ENCODE measurements at regions not wholly inside any gene's neighbourhood (a gene's known extent, or its start where the extent isn't known, plus 50 kb on each side); places are given as distances from the start of the nearest gene placed in this dataset.

DNA sequence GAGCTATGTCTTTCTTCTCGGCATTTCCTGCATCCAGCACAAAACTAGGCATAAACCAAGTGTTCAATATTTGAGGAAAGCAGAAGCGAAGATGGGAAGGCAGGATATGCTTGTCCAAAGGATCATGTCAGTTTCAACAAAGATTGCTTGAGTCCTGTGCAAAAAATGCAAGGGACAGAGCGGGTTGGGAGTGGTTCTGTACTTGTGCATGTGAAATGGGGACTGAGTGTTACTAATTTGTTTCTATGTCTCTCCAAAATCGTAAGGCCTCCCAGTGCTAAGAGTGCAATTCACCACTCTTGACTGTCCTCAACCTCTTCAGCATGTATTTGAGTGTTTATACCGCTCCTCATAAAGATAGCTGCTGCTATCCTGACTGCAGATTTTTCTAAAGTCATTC, 166.2 kb downstream of the DLEU7 start:
- H3K4me3 Mint-ChIP-seq, result peak overlapping the region in 1 of 2 donors; percentile 37
- ATAC-seq (replicated peaks) (no peak), DNase-seq (no peak)
- H3K9me3 Mint-ChIP-seq, result no peaks in the 10 kb centered on the region
- peak overlapping the region in 1 of 2 donors; percentile 58 for H3K27ac Mint-ChIP-seq
- peaks cover 0 to 15% of the 10 kb centered on the region in 2 donors for H3K27me3 Mint-ChIP-seq
- peaks cover 18 to 28% of the 10 kb centered on the region in 2 donors for H3K4me1 Mint-ChIP-seq (ENCODE audit: low read depth in 2 of 2)
- peaks cover 3% of the 10 kb centered on the region for H3K36me3 Mint-ChIP-seq (ENCODE audit: insufficient read depth)

DNA sequence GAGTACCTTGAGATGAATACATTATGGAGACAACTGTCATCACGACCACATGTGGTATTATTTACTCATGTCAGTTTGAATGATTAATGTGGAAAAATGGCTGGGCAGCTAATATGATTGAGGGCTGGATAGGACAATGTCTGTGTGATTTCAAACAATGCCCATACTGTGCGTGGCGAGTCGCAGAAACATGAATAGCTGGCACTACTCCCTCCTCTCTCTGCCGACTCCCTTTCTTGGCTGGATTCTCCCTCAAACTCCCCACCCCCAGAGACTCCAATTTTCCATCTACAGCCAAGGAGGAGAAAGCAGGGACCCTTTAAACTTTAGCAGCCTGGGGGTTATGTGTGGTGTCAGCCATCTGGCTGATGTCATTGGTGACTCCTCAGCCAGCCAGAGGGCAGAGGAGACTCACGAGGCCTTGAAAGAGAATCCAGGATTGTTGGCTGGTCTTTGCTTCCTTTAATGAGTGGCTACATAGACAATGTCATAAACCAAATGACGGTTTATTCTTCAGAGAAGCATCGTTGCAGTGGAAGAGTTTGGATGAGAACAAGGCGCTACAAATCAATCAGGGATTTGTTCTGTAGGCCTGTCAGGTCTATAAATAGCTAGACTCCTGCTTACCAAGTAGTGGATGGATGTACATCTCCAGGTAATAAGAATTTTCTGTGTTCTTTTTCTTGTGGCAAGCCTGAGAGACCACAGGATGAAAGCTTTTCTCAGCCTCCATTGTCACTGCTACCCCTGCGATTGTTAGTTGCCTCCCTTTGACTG, 165.6 kb downstream of the DLEU7 start:
- no peaks in the 10 kb centered on the region for H3K9me3 Mint-ChIP-seq
- H3K27me3 Mint-ChIP-seq, result peaks cover 4 to 15% of the 10 kb centered on the region in 2 donors
- ATAC-seq (replicated peaks) (no peak), DNase-seq (no peak)
- H3K27ac Mint-ChIP-seq, result peak overlapping the region in 1 of 2 donors; percentile 35
- peaks cover 3% of the 10 kb centered on the region for H3K36me3 Mint-ChIP-seq (ENCODE audit: insufficient read depth)
- peak overlapping the region in 1 of 2 donors; percentile 19 for H3K4me3 Mint-ChIP-seq
- peaks cover 18 to 28% of the 10 kb centered on the region in 2 donors for H3K4me1 Mint-ChIP-seq (ENCODE audit: low read depth in 2 of 2)

DNA sequence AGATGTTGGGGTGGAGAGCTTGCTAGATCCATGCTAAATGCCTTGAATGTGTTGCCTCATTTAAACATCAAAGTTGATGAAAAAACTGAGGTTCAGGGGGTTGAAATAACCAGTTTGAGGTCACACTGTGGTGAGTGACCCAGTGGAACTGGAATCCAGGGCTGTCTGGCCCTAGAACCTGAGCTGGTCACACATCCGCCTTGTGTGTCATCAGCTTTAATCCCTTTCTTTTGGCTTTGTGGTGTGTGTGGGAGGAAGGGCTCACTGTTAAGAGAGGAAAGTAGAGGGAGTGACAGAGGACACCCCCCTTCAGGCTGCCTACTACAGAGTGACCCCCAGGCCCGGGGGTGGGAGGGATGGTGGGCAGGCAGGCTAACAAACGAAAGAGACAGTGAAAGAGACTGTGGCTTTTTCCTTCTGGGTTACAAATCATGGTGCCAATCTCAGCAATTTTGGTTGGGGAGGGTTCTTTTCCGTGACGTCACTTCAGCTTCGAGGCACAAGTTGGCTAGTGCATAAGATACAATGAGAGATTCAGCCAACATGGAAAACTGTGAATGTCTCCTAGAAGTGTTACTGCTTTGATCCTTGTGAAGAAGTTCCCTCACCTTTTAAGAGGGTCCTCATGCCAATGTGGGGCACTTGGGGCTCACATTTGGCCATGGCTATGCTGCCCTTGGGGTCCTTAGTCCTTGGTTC, 164.9 kb downstream of the DLEU7 start:
- H3K4me3 Mint-ChIP-seq, result no peak overlapping the region
- no peak for ATAC-seq (replicated peaks)

GRCh38 chr13:50679321-50679720, 164.2 kb downstream of the DLEU7 start:
- Mint-ChIP-seq H3K9me3 (no peaks in the 10 kb centered on the region), H3K36me3 (ENCODE audit: insufficient read depth) (peaks cover 3% of the 10 kb centered on the region), H3K27me3 (peaks cover 9 to 21% of the 10 kb centered on the region in 2 donors), H3K4me3 (no peak overlapping the region), H3K27ac (no peak overlapping the region), H3K4me1 (ENCODE audit: low read depth in 2 of 2) (peaks cover 22 to 28% of the 10 kb centered on the region in 2 donors)
- ATAC-seq (replicated peaks), result no peak
- no peak for DNase-seq

More for the DNA sequence above, 164.9 kb downstream of the DLEU7 start:
- H3K36me3 Mint-ChIP-seq (ENCODE audit: insufficient read depth), result peaks cover 3% of the 10 kb centered on the region
- peaks cover 18 to 28% of the 10 kb centered on the region in 2 donors for H3K4me1 Mint-ChIP-seq (ENCODE audit: low read depth in 2 of 2)
- peaks cover 6 to 15% of the 10 kb centered on the region in 2 donors for H3K27me3 Mint-ChIP-seq
- H3K27ac Mint-ChIP-seq, result peak overlapping the region in 1 of 2 donors; percentile 35
- no peaks in the 10 kb centered on the region for H3K9me3 Mint-ChIP-seq
- no peak for DNase-seq

GRCh38 chr13:50682002-50682401, 161.5 kb downstream of the DLEU7 start:
- H3K4me1 Mint-ChIP-seq (ENCODE audit: low read depth in 2 of 2), result peaks cover 20 to 22% of the 10 kb centered on the region in 2 donors
- DNase-seq (no peak), ATAC-seq (replicated peaks) (no peak)
- H3K27me3 Mint-ChIP-seq, result peaks cover 10 to 24% of the 10 kb centered on the region in 2 donors
- H3K36me3 Mint-ChIP-seq (ENCODE audit: insufficient read depth), result peaks cover 3% of the 10 kb centered on the region
- H3K27ac Mint-ChIP-seq, result no peak overlapping the region
- no peak overlapping the region for H3K4me3 Mint-ChIP-seq
- H3K9me3 Mint-ChIP-seq, result no peaks in the 10 kb centered on the region

GRCh38 chr13:50682966-50683365, 160.5 kb downstream of the DLEU7 start:
- DNase-seq, result no peak
- no peak overlapping the region for H3K4me3 Mint-ChIP-seq
- no peaks in the 10 kb centered on the region for H3K9me3 Mint-ChIP-seq
- no peak for ATAC-seq (replicated peaks)
- peaks cover 10 to 24% of the 10 kb centered on the region in 2 donors for H3K27me3 Mint-ChIP-seq
- no peaks in the 10 kb centered on the region for H3K36me3 Mint-ChIP-seq (ENCODE audit: insufficient read depth)
- peaks cover 14 to 19% of the 10 kb centered on the region in 2 donors for H3K4me1 Mint-ChIP-seq (ENCODE audit: low read depth in 2 of 2)
- no peak overlapping the region for H3K27ac Mint-ChIP-seq

DNA sequence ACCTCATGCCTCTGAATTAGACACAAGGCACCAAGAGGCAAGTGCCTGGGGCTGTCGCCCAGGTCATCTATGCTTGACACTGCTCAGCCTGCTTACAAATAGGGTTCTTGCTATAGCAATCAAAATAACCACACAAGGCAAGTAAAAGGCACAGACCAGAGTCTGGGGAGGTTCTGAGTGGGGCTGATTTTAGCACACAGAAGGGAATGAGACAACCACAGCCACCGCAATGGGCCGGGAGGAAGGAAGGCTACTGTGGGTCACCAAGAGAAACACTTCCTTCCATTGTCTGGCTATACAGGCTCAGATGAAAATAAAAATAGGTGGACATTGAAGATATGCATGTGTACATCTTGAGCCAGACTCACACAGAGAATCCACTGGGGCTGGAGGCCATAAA, 159.1 kb downstream of the DLEU7 start:
- H3K4me1 Mint-ChIP-seq (ENCODE audit: low read depth in 2 of 2), result peaks cover 9 to 16% of the 10 kb centered on the region in 2 donors
- no peak for DNase-seq
- no peaks in the 10 kb centered on the region for H3K36me3 Mint-ChIP-seq (ENCODE audit: insufficient read depth)
- H3K27me3 Mint-ChIP-seq, result peaks cover 10 to 17% of the 10 kb centered on the region in 2 donors
- H3K9me3 Mint-ChIP-seq, result no peaks in the 10 kb centered on the region
- H3K4me3 Mint-ChIP-seq, result no peak overlapping the region
- H3K27ac Mint-ChIP-seq, result peak overlapping the region in 1 of 2 donors; percentile 23
- no peak for ATAC-seq (replicated peaks)

DNA sequence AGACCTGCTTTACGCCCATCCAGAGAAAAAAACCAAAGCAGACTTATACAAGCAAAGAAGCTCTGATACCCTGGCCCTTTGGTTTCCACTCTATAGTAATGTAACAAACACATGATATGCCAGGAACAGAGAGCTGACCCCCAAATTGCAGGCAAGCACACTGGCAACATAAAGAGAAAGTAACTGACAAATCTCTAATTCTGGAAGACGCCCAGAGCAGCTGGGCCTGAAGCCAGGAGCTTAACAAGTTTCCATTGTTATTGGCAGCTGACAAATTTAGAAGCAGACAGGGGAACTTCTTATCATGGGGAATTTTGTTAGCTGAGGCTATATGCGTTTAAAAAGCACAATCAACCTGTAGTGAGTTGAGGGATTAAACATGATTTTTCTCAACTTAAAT, 158.0 kb downstream of the DLEU7 start:
- DNase-seq (no peak), ATAC-seq (replicated peaks) (no peak)
- peaks cover 10% of the 10 kb centered on the region in 2 donors for H3K27me3 Mint-ChIP-seq
- H3K27ac Mint-ChIP-seq, result no peak overlapping the region
- H3K4me1 Mint-ChIP-seq (ENCODE audit: low read depth in 2 of 2), result peaks cover 9 to 16% of the 10 kb centered on the region in 2 donors
- no peaks in the 10 kb centered on the region for H3K9me3 Mint-ChIP-seq
- H3K4me3 Mint-ChIP-seq, result no peak overlapping the region
- H3K36me3 Mint-ChIP-seq (ENCODE audit: insufficient read depth), result no peaks in the 10 kb centered on the region

GRCh38 chr13:50685956-50686355, 157.5 kb downstream of the DLEU7 start:
- Mint-ChIP-seq H3K36me3 (ENCODE audit: insufficient read depth) (no peaks in the 10 kb centered on the region), H3K4me3 (no peak overlapping the region), H3K4me1 (ENCODE audit: low read depth in 2 of 2) (peaks cover 9 to 16% of the 10 kb centered on the region in 2 donors), H3K27ac (no peak overlapping the region), H3K9me3 (no peaks in the 10 kb centered on the region), H3K27me3 (peaks cover 9 to 10% of the 10 kb centered on the region in 2 donors)
- no peak for ATAC-seq (replicated peaks)
- no peak for DNase-seq

GRCh38 chr13:50686551-50686950, 156.9 kb downstream of the DLEU7 start:
- no peak for DNase-seq
- peak; percentile 64 for ATAC-seq (replicated peaks)
- peaks cover 9 to 10% of the 10 kb centered on the region in 2 donors for H3K27me3 Mint-ChIP-seq
- peaks cover 9 to 16% of the 10 kb centered on the region in 2 donors for H3K4me1 Mint-ChIP-seq (ENCODE audit: low read depth in 2 of 2)
- peak overlapping the region in 1 of 2 donors; percentile 16 for H3K4me3 Mint-ChIP-seq
- H3K27ac Mint-ChIP-seq, result peak overlapping the region in 1 of 2 donors; percentile 30
- H3K9me3 Mint-ChIP-seq, result no peaks in the 10 kb centered on the region
- H3K36me3 Mint-ChIP-seq (ENCODE audit: insufficient read depth), result no peaks in the 10 kb centered on the region

DNA sequence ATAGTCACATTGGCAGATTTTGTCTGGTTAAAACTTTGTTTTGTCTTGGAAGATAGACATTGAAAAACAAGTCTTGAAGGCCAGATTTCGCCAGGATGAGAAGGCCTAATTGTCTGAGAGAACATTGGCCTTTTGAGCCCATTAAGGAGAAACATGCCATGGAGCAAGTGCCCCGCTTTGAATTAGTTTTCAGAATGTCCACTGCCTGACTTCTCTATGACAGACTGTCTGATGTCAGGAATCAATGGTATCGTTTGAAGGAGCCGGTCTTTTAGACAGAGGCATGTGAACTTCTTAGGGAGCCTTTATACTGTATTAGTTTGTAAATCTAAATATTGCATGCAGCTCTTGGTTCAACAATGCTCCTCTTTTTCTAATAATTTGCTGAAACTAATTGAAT, 155.9 kb downstream of the DLEU7 start:
- ATAC-seq (replicated peaks), result no peak
- H3K27ac Mint-ChIP-seq, result no peak overlapping the region

DNA sequence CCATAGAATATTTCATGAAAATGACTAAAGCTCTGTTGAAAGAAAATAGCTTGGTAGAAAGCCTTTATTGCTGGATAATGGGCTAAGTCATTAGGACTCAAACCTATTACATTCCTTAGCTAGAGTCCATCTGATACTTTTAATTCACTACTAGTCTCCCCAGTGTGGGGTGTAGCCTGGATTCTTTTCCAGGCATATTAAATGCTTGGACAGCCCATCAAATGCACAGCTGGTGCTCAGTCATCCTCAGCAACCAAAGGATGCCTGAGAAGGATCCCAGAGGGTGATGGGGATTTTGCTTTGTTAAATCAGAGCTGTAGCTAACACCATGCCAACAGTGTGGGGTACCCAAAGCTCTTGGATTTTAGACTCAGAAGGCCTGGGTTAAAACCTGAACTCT, 153.5 kb downstream of the DLEU7 start:
- no peaks in the 10 kb centered on the region for H3K9me3 Mint-ChIP-seq
- no peak overlapping the region for H3K27ac Mint-ChIP-seq
- H3K4me3 Mint-ChIP-seq, result no peak overlapping the region
- H3K4me1 Mint-ChIP-seq (ENCODE audit: low read depth in 2 of 2), result peaks cover 9 to 11% of the 10 kb centered on the region in 2 donors
- no peaks in the 10 kb centered on the region for H3K36me3 Mint-ChIP-seq (ENCODE audit: insufficient read depth)
- no peaks in the 10 kb centered on the region for H3K27me3 Mint-ChIP-seq
- no peak for ATAC-seq (replicated peaks)
- DNase-seq, result no peak

More for the DNA sequence above, 155.9 kb downstream of the DLEU7 start:
- DNase-seq, result no peak
- Mint-ChIP-seq H3K4me3 (no peak overlapping the region), H3K36me3 (ENCODE audit: insufficient read depth) (no peaks in the 10 kb centered on the region), H3K9me3 (no peaks in the 10 kb centered on the region), H3K4me1 (ENCODE audit: low read depth in 2 of 2) (peaks cover 9 to 16% of the 10 kb centered on the region in 2 donors), H3K27me3 (peaks cover 9 to 10% of the 10 kb centered on the region in 2 donors)

DNA sequence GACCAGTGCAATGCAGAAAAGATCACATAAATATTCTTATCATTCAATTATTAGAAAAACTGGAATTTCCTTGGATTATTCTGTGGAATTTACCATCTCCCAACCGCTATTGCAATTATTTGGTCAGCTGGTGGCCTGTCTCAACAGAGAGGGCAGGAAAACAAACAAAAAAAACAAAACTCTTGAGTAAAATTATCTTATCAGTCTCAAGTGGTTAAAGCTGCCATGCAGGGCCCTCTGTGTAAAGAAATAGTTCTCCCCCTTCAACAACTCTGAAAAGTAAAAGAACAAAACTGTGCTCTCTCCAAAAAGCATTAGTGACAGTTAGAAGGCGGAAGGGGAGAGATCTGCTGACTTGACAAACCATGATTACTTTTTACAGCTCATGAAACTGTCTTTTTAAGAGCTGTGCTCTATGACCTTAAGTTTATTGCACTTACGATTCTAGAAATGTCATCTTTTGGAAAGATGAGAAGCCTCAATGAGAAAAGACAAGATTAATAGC, 152.3 kb downstream of the DLEU7 start:
- Mint-ChIP-seq H3K36me3 (ENCODE audit: insufficient read depth) (no peaks in the 10 kb centered on the region), H3K4me1 (ENCODE audit: low read depth in 2 of 2) (peaks cover 7 to 9% of the 10 kb centered on the region in 2 donors), H3K9me3 (no peaks in the 10 kb centered on the region), H3K27me3 (no peaks in the 10 kb centered on the region), H3K4me3 (no peak overlapping the region), H3K27ac (no peak overlapping the region)
- no peak for ATAC-seq (replicated peaks)
- DNase-seq, result no peak
